ENCODE measurements at regions not wholly inside any gene's neighbourhood (a gene's known extent, or its start where the extent isn't known, plus 50 kb on each side); places are given as distances from the start of the nearest gene placed in this dataset.

GRCh38 chr1:194252199-194252598 is 1065.8 kb upstream of the B3GALT2 start:
- DNase-seq (ENCODE audit: low read depth), result no peak

DNA sequence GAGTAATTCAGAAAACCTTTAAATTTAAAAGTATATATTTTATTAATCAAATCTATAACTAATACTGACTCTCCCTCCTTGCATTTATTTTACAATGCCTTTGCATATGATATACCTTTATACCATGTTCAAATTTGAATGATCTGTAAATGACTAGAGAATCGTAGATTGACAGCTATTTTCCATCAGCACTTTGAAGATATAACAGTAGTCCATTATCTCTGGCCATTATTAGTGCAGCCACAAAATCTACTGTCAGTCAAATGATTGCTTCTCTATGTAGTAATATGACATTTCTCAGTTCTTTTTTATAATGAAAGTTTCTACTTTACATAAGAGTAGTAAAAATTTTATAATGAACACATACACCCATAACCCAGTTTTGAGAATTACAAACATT is 1054.8 kb upstream of the B3GALT2 start:
- no peak for DNase-seq (ENCODE audit: low read depth)

DNA sequence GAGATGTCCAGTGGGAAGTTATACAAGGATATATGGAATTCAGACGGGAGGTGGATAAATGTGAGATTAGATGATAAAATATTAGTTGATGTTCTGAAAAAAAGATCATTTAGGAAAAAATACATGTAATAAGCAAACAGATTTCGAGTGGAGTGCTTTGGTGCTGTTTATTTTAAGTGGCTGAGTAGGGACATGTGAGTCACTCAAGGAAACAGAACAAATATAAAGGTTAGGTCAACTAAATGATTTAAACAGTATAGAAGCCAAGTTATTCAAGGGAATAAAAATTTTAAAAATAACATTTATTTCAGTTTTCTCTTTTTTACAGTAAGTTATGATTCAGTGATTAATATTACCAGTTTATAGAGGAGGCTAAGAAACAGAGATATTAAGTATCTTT is 1046.7 kb upstream of the B3GALT2 start:
- no peak for DNase-seq (ENCODE audit: low read depth)

GRCh38 chr1:194230351-194231144 is 1044.1 kb upstream of the B3GALT2 start:
- DNase-seq (ENCODE audit: low read depth), result no peak

- DNase-seq (ENCODE audit: low read depth), result no peak
These were observed 1042.0 kb upstream of the B3GALT2 start for GRCh38 chr1:194228427-194228826.

DNA sequence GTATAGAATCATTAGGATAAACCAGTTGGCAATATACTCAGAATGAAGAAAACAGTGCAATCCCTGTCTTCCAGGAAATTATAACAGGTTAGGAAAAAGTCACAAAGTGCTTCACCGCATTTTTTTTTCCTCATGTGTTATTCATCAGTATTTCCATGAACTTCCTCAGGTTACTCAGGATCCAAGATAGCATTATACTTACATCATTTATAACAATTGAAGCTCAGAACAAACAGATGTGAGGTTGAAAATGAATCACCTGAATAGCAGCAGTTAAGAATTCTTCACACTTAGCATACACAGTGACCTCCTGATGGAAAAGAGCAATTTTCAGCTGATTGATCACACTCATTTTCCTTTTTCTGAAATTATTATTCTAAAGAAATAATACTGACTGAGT is 1040.7 kb upstream of the B3GALT2 start:
- DNase-seq (ENCODE audit: low read depth), result no peak

DNA sequence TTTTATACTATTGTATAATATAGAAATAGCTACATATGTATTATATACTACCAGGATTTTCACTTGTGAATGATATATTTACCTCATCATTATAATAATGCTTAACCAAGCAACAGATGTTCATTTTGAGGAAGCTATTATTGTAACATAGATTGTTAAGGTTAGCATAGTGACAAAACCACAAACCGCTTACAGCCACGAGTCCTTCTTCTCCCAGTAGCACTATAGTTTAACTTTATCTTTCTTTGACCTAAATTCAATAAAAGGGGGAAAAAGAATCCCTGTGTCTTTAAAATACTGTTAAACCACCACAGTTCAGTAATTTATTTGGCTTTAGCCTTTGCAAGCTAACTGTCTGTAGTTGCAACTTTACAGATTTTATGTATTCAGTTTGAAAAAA is 1039.4 kb upstream of the B3GALT2 start:
- no peak for DNase-seq (ENCODE audit: low read depth)

DNA sequence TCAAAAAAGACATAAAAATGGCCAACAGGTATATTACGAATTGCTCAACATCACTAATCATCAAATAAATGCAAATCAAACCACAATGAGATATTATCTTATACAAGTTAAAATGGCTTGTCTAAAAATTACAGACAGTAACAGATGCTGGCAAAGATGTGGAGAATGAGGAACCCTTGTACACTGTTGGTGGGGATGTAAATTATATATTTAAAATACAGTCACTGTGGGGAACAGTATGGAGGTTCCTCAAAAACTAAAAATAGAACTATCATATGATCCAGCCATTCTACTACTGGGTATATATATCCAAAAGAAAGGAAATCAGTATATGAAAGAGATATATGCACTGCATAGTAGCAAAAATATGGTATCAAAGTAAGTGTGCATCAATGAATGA is 1037.2 kb upstream of the B3GALT2 start:
- no peak for DNase-seq (ENCODE audit: low read depth)

DNA sequence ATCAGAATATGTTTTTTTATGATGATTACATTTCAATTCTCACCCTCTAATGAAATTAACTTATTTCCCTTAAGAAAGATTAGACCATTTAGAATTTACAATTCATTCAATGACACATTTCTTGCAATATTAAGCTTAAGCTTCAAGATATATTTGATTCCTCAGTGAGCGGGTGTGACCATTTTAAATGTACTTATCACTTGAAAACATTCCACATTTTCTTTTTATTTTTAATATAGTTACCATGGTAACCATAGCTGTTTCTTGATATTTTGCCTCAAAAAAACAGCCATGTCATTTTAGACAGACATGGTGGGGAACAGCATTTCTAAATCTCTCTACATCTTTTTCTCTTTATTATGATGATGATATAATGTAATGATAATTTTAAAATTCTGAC is 1029.0 kb upstream of the B3GALT2 start:
- no peak for DNase-seq (ENCODE audit: low read depth)

- no peak for DNase-seq (ENCODE audit: low read depth)
These were observed 1028.3 kb upstream of the B3GALT2 start for GRCh38 chr1:194214735-194215134.

GRCh38 chr1:194209920-194210319 is 1023.5 kb upstream of the B3GALT2 start:
- no peak for DNase-seq (ENCODE audit: low read depth)

GRCh38 chr1:194208674-194209073 is 1022.3 kb upstream of the B3GALT2 start:
- no peak for DNase-seq (ENCODE audit: low read depth)

GRCh38 chr1:194196562-194196961 is 1010.1 kb upstream of the B3GALT2 start:
- no peak for DNase-seq (ENCODE audit: low read depth)

DNA sequence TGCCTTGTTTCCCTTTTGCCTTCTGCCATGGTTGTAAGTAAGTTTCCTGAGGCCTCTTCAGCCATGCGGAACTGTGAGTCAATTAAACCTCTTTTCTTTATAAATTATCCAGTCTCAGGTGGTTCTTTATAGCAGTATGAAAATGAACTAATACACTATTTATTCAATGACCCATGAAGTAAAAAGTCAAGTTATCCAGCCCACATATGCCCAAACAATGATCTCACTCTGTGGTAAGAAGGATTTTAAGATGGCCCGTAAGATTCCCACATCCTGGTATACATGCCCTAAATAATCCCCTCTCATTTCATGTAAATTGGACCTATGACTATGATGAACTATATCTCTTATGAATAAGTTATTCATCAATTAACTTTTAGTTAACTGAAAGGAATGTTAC is 1008.3 kb upstream of the B3GALT2 start:
- no peak for DNase-seq (ENCODE audit: low read depth)

- DNase-seq (ENCODE audit: low read depth), result no peak
These were observed 998.6 kb upstream of the B3GALT2 start for GRCh38 chr1:194184974-194185373.

- DNase-seq (ENCODE audit: low read depth), result no peak
These were observed 998.0 kb upstream of the B3GALT2 start for GRCh38 chr1:194184425-194184824.

- DNase-seq (ENCODE audit: low read depth), result no peak
These were observed 995.4 kb upstream of the B3GALT2 start for GRCh38 chr1:194181845-194182244.

DNA sequence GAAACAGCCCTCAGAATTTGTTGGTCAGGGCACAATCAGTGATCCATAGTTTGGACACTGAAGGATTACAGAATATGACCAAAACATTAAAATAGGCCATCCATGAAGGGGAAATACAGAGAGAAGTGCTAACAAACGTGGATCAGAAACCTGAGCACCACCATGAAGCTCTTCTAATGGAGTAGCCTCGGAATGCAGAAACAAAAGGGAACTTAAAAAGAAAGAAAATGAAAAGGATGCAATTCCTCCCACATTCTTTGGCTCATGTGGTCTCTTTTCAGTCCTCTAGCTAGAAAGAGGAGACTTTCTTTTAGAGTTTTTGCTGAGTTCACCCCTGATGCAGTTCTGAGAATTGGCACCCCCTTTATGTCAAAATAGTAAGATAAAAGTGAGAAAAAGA is 989.8 kb upstream of the B3GALT2 start:
- DNase-seq (ENCODE audit: low read depth), result no peak

- DNase-seq (ENCODE audit: low read depth), result no peak
These were observed 988.8 kb upstream of the B3GALT2 start for GRCh38 chr1:194175251-194175650.

DNA sequence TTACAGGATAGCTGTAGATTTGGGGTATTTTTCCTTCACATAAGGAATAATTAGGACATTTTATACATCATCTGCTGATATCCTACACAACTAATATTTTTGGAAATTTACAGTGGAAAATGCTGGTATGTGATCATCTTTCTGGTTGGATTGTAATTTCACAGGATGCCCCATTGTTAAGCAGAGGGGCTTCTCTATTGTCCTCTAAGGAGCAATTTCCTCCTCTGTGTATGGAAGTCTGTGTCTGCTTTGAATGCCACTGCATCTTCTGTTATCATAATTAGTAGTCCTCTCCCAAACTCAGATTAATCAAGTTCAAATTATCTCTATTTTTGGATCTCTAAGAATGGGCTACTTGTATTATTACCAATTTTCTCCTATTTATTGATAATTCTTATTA is 988.1 kb upstream of the B3GALT2 start:
- no peak for DNase-seq (ENCODE audit: low read depth)

GRCh38 chr1:194171596-194171995 is 985.2 kb upstream of the B3GALT2 start:
- DNase-seq (ENCODE audit: low read depth), result no peak

GRCh38 chr1:194167956-194168640 is 981.7 kb upstream of the B3GALT2 start:
- DNase-seq (ENCODE audit: low read depth), result no peak

GRCh38 chr1:194164755-194165154 is 978.3 kb upstream of the B3GALT2 start:
- no peak for DNase-seq (ENCODE audit: low read depth)

- no peak for DNase-seq (ENCODE audit: low read depth)
These were observed 975.2 kb upstream of the B3GALT2 start for GRCh38 chr1:194161591-194161990.
